PC-9 (cell line): ENCODE measurements at regions not wholly inside any gene's neighbourhood (a gene's known extent, or its start where the extent isn't known, plus 50 kb on each side); places are given as distances from the start of the nearest gene placed in this dataset.

Source experiments
- BruUV-seq: library from RNA; stranded (reverse); fragments of 400-500 nt; replicated peaks from 2 replicates; lab custom pipeline; 2021; lab: Mats Ljungman, UMichigan
- CTCF ChIA-PET: fragments of 300-600 bp; sonication (Branson Sonifier 250); formaldehyde crosslinking; loops from one replicate; lab custom pipeline; 2022; ENCODE audit warnings: antibody characterized with exemption; lab: Charles Lee
- POLR2A ChIA-PET: fragments of 300-600 bp; sonication (Branson Sonifier 250); formaldehyde crosslinking; loops from one replicate; lab custom pipeline; 2022; ENCODE audit warnings: antibody characterized with exemption; ENCODE audit not compliant: unreplicated experiment; lab: Charles Lee
- DNase-seq, 2 experiments: peaks; one replicate each; pipeline versions ENCODE4 v3.0.0 to v3.0.0-alpha.2; 2015 to 2022; ENCODE audit warnings: mixed read lengths in 1 of 2
- H2AFZ ChIP-seq: fragments of 200-600 bp; sonication (generic); 2 replicates; pipeline ENCODE4 v1.8.1; 2017; ENCODE audit warnings: antibody characterized with exemption
- H3F3A ChIP-seq: fragments of 200-600 bp; sonication (generic); 2 replicates; pipeline ENCODE4 v1.8.1; 2017; ENCODE audit warnings: antibody characterized with exemption, mild to moderate bottlenecking, low read depth; ENCODE audit not compliant: insufficient read depth
- H3K27ac ChIP-seq: fragments of 200-600 bp; sonication (generic); 2 replicates; pipeline ENCODE4 v1.6.1; 2016; ENCODE audit warnings: mixed run types
- H3K27me3 ChIP-seq: fragments of 200-600 bp; sonication (generic); 2 replicates; pipeline ENCODE4 v1.6.1; 2016; ENCODE audit warnings: low read depth, mixed run types; ENCODE audit not compliant: insufficient read depth
- H3K36me3 ChIP-seq: fragments of 200-600 bp; sonication (generic); 2 replicates; pipeline ENCODE4 v1.6.1; 2016; ENCODE audit warnings: low read depth, mixed run types
- H3K4me1 ChIP-seq: fragments of 200-600 bp; sonication (generic); replicated peaks from 2 replicates; pipeline ENCODE4 v1.6.1; 2016; ENCODE audit warnings: mixed run types; ENCODE audit not compliant: insufficient read depth
- H3K4me2 ChIP-seq: fragments of 200-600 bp; sonication (generic); 2 replicates; pipeline ENCODE4 v1.6.1; 2017; ENCODE audit warnings: mixed run types
- H3K4me3 ChIP-seq: fragments of 200-600 bp; sonication (generic); 2 replicates; pipeline ENCODE4 v1.6.1; 2016; ENCODE audit warnings: mixed run types
- H3K79me2 ChIP-seq: fragments of 200-600 bp; sonication (generic); 2 replicates; pipeline ENCODE4 v1.6.1; 2017; ENCODE audit warnings: low read depth, mixed run types
- H3K9me2 ChIP-seq: fragments of 200-600 bp; sonication (generic); 2 replicates; pipeline ENCODE4 v1.8.1; 2017; ENCODE audit warnings: mild to moderate bottlenecking; ENCODE audit not compliant: insufficient read depth
- H3K9me3 ChIP-seq: fragments of 200-600 bp; sonication (generic); 2 replicates; pipeline ENCODE4 v1.8.1; 2016; ENCODE audit warnings: low read depth; ENCODE audit not compliant: insufficient read depth
- H4K20me1 ChIP-seq: fragments of 200-600 bp; sonication (generic); 2 replicates; pipeline ENCODE4 v1.8.1; 2017; ENCODE audit not compliant: insufficient read depth
- EZH2 ChIP-seq: fragments of 200-600 bp; sonication (generic); IDR thresholded peaks from 2 replicates; pipeline ENCODE4 v1.8.0; 2017; ENCODE audit warnings: antibody characterized with exemption, low read depth
- intact Hi-C: fragments of 100-400 bp; cut with micrococcal nuclease; formaldehyde crosslinking; loops from one replicate; pipeline ENCODE4 v1.10.0; 2022; ENCODE audit not compliant: unreplicated experiment
- TF ChIP-seq, protein P1 (sequence below): fragments of 200-600 bp; sonication (generic); conservative IDR thresholded peaks from 2 replicates; pipeline ENCODE4 v1.6.1; 2017; ENCODE audit warnings: mixed run types, antibody characterized with exemption, mild to moderate bottlenecking, moderate library complexity

DNA sequence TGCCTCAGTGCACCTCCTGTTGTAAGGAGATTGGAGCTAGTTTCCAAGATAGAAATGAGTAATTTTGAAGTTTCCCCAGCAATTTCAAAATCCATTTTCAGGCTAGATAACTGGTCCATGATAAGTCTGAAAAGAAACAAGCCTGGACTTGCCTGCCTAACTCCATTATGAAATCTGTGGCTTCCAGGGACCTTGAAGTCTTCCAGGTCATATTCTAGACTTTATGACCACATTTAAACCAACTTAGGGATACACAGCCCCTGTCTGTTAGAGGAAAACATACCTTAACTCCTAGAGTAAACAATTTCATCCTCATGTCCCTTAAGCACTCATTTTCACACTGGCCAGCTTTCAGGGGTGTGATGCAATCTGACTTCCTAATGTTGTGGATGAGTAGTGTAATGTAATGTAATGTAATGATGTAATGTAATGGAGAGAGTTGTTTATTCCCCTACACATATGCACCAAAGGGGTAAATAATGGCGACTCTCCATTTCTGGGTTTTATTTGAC, 96.7 kb upstream of the FAM20A start:
- H3K36me3 ChIP-seq, result no peaks in the 10 kb centered on the region
- H3K27ac ChIP-seq, result no peak overlapping the region
- no peaks in the 10 kb centered on the region for H3K79me2 ChIP-seq
- TF ChIP-seq, protein P1, sequence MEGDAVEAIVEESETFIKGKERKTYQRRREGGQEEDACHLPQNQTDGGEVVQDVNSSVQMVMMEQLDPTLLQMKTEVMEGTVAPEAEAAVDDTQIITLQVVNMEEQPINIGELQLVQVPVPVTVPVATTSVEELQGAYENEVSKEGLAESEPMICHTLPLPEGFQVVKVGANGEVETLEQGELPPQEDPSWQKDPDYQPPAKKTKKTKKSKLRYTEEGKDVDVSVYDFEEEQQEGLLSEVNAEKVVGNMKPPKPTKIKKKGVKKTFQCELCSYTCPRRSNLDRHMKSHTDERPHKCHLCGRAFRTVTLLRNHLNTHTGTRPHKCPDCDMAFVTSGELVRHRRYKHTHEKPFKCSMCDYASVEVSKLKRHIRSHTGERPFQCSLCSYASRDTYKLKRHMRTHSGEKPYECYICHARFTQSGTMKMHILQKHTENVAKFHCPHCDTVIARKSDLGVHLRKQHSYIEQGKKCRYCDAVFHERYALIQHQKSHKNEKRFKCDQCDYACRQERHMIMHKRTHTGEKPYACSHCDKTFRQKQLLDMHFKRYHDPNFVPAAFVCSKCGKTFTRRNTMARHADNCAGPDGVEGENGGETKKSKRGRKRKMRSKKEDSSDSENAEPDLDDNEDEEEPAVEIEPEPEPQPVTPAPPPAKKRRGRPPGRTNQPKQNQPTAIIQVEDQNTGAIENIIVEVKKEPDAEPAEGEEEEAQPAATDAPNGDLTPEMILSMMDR, result no peak
- no peak for TF ChIP-seq EZH2
- intact Hi-C loops, result no loop called here
- no peaks in the 10 kb centered on the region for H4K20me1 ChIP-seq
- BruUV-seq, result no TSS peak
- ChIA-PET POLR2A (no interaction called here), CTCF (no interaction called here)
- H3K4me2 ChIP-seq, result no peak overlapping the region
- no peaks in the 10 kb centered on the region for H3K4me1 ChIP-seq
- no peak overlapping the region for H3K4me3 ChIP-seq
- no peaks in the 10 kb centered on the region for H3K9me3 ChIP-seq
- H3F3A ChIP-seq, result no peaks in the 10 kb centered on the region
- no peak overlapping the region for H2AFZ ChIP-seq
- DNase-seq, result no peak
- peaks cover 27% of the 10 kb centered on the region for H3K27me3 ChIP-seq
- no peaks in the 10 kb centered on the region for H3K9me2 ChIP-seq

DNA sequence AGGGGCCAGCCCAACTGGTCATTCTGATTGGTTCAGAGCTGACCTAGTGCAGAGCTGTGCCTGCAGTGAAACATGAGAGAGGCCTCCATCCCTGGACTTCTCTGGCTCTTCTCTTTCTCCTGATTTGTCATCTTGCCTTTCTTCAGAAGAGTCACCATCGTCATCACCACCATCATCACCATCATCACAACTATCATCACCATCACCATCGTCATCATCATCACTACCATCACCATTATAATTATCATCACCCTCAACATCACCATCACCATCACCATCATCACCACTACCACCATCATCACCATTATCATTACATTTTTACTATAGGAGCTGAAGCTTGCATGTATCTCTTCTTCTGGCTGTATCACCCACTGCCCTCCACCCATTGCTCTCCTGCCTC, 94.5 kb upstream of the FAM20A start:
- Histone ChIP-seq H2AFZ (no peak overlapping the region), H3K9me3 (no peaks in the 10 kb centered on the region), H3K27me3 (peaks cover 27% of the 10 kb centered on the region), H3K27ac (no peak overlapping the region), H3K9me2 (no peaks in the 10 kb centered on the region), H3K4me2 (no peak overlapping the region), H3F3A (no peaks in the 10 kb centered on the region), H3K4me1 (no peaks in the 10 kb centered on the region), H4K20me1 (no peaks in the 10 kb centered on the region), H3K4me3 (no peak overlapping the region), H3K36me3 (no peaks in the 10 kb centered on the region), H3K79me2 (no peaks in the 10 kb centered on the region)
- no TSS peak for BruUV-seq
- intact Hi-C loops, result no loop called here
- CTCF ChIA-PET, result no interaction called here
- DNase-seq, result no peak
- TF ChIP-seq, protein P1, result no peak
- TF ChIP-seq EZH2, result no peak
- POLR2A ChIA-PET, result no interaction called here

DNA sequence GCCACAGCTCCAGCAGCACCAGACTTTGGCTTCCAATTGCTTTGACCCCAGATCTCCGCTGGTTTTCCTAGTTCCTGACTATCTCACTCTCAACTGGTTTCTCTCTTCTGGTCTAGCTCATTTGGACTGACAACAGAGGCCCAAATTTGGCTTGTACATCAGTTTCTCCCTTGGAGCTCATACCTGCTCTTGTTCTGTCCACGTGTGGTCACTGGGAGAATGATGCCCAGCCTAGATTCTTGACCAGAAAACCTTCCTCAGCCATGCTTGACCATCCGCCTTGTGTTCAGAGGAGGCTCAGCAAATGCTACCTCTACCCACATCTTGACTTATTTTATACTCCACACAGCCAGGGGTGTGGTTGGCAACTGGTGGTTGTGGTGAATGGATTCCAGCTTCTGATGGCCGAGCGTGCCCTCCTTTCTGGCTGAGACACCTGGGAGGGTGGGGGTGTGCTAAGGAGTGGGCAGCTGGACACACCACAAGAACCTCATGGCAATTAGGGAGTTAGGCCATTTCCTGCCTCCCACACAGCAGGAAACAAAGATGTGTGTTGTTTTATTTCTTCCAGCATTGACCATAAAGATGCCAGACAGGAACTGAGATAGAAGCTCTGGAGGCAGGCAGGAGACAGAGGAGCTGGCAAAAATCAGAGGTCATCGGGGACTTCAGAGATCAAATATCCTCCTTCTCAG, 93.8 kb upstream of the FAM20A start:
- BruUV-seq, result no TSS peak
- no peak for TF ChIP-seq EZH2
- TF ChIP-seq, protein P1, result no peak
- Histone ChIP-seq H3K9me2 (no peaks in the 10 kb centered on the region), H3K9me3 (no peaks in the 10 kb centered on the region), H3K4me2 (no peak overlapping the region), H3K4me3 (no peak overlapping the region), H3K79me2 (no peaks in the 10 kb centered on the region), H4K20me1 (no peaks in the 10 kb centered on the region), H3K27me3 (peaks cover 24% of the 10 kb centered on the region), H2AFZ (no peak overlapping the region), H3K36me3 (no peaks in the 10 kb centered on the region), H3K27ac (no peak overlapping the region), H3K4me1 (no peaks in the 10 kb centered on the region), H3F3A (no peaks in the 10 kb centered on the region)
- ChIA-PET CTCF (no interaction called here), POLR2A (no interaction called here)
- DNase-seq, result no peak
- intact Hi-C loops, result no loop called here
